Activated CD4-positive, alpha-beta T cell treated with anti-CD3 and anti-CD28 coated beads for 4 hours (primary cell): ENCODE measurements at regions not wholly inside any gene's neighbourhood (a gene's known extent, or its start where the extent isn't known, plus 50 kb on each side); places are given as distances from the start of the nearest gene placed in this dataset.
"Not testable (repeated sequence)": the region's sequence is repeated elsewhere in the genome, so short reads cannot be mapped to it uniquely, and the experiment has no call there.

Experiments used
- DNase-seq, 2 donors: peaks; one replicate each; pipeline ENCODE4 v3.0.0-alpha.2; 2020

- no peak for DNase-seq
These were observed 159.8 kb downstream of the SLITRK1 start for GRCh38 chr13:83722443-83722842.

GRCh38 chr13:83716121-83716520, 166.2 kb downstream of the SLITRK1 start:
- DNase-seq: no peak

DNA sequence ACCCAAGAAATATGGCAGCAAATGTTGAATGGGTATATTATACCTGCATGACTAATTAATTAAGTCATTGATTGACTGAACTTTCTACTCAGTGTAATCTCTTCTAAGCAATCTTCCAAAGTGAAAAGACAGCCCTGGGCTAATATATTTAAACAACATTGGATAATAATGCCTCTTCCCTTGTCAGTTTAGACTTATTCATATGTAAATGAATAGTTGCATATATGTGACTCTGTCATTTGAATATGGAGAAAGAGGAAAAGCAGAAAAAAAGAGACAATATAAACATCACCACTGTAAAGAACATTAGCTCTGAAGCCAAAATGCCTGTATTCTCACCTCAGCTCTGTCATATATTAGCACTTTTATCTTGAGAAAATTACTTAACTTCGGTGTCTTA, 168.0 kb downstream of the SLITRK1 start:
- no peak for DNase-seq

DNA sequence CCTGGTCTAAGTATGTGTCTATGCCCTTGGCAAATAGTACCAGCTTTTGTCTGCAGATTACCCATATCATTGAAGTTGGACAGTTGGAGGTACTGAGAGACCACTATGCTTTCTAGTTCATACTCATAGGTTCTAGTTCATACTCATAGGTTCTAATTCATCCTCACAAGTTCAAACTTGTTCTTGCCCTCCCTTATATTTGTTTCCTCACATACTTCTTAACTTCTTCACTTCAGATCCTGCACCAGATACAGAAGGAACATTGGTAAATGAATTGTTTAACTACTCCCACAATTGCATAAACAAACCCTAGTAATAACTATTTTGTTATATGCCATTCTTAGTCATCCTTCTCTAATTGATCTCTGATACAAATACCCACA, 172.2 kb downstream of the SLITRK1 start:
- DNase-seq: no peak

DNA sequence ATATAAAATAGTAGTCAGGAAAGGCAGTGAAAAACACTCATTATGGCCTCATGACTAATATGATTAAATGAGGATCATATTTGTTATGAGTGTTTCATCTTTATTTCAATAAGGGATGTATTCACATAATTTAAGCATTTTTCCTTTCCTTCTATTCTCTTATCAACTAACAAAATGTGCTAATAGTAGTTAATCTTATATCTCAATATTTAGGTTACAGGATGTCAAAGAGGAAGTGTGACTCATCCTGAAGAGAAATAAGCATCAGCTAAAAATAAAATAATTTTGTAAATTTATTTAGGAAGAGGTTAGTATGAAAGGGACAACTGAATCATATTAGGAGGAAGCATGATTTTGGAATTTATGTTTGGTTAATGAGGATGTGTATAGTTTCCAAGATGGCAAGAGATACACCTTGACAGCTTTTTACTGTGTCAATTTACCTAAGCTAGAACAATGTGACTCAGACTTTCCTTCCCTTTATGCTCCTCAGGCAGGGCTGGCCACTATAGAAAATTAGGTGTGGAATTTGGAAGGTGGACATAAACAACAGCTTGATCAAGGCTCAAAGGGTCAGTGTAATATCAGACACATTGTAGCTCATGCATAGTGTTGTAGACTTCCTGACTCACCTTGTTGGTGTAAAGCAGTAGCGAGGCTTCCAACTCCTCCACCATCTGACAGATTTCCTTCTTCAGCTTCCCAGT, 172.7 kb downstream of the SLITRK1 start:
- no peak for DNase-seq

- DNase-seq: no peak
These were observed 180.3 kb downstream of the SLITRK1 start for GRCh38 chr13:83702021-83702420.

DNA sequence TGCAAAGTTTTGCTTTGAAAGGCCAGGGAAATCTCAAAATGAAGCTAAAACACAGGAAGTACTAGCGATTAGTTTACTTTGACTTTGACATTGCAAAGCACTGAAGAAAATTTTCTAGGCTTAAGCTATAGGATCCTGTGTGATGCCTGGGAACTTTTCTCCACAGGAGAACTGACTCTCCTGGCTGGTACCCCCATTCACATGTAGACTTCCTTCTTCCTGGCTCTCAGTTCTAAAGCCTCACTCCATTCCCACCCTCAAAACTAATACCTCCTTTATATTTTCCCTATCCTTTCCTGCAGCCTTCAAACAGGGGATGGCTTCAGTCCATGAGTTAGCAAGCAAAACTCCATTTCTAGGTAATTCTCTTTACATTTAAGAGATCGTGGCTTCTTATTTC, 189.5 kb downstream of the SLITRK1 start:
- no peak for DNase-seq

DNA sequence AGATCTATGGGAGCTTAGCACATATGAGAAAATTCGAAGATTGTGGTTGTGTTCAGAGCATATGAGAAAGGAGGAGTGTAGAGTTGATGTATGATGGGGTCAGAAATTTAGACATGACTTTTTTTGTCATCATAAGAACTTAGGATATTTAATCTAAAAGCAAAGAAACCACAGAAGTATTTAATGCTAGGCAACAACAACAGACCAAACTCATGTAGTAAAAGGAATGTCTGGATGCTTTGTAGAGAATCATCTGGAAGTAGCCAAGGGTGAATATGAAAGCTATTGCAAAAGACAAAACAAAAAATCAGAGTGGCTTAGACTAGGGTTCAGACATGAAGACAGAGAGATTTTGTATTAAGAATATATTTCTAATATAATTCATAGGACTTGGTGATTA, 190.3 kb downstream of the SLITRK1 start:
- no peak for DNase-seq

DNA sequence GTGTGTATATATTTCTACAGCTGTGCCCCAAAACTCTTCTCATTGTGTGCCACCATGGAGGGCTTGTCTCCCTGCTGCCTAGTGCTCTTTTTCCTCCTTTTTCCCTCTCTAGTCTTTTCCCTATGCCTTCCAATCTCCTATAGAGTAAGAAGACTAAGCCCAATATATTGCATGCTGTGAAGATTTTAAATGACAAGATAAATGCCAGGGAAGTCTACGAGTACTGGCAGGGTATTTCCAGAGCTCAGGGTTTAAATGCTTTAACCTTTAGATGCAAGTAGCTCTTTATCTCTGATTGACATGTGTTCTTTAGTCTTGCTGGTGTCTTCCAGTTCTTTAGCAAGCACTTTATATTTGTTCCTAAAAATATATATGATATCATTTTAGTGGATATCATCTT, 200.7 kb downstream of the SLITRK1 start:
- no peak for DNase-seq

DNA sequence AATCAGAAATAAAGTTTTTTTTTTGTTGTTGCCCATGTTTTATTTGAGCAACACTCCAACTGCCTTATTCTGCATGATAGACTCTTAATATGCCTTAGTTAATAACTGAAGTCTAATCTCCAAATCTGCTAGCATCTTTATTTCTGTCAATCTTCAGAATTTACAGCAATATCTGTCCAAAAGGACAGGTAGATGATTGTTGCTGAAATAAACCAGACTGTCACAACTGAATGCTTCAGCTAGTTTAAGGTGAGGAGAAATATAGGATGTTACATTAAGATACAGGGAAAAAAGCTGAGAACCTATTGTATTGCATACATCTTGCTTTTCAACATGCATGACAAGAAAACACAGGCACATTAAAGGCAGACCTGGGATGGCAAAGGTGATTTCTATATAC, 204.3 kb downstream of the SLITRK1 start:
- DNase-seq: no peak

DNA sequence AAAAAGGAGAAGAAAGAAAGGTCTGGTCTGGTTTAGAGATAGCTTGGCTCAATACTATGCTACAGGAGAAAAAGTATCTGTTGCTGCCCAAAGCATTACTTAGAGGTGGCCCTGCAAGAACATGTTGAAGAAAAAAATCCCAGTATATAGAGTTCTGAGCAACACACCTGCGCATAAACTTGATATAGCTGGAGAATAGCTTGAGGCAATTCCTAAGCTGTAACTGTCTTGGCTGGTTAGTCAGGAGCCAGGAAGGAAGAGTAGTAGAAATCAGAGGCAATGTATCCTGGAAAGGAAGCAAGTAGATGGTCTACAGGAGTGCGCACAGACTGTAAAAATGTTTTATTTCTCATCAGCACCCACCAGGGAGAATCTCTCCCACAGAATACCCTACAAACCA, 209.7 kb downstream of the SLITRK1 start:
- no peak for DNase-seq

DNA sequence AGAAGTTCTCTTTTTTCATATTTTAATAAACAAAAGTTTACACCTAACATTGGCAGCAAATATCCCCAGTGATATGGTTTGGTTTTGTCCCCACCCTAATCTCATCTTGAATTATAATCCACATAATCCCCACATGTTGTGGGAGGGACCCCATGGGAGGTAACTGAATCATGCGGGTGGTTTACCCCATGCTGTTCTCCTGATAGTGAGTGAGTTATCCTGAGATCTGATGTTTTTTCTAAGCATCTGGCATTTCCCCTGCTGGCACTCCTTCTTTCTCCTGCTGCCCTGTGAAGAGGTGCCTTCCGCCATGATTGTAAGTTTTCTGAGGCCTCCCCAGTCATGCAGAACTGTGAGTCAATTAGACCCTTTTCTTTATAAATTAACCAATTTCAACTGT, 214.7 kb downstream of the SLITRK1 start:
- DNase-seq: no peak

- no peak for DNase-seq
These were observed 216.1 kb downstream of the SLITRK1 start for GRCh38 chr13:83666141-83666540.

GRCh38 chr13:83657281-83657680, 225.0 kb downstream of the SLITRK1 start:
- DNase-seq: no peak

DNA sequence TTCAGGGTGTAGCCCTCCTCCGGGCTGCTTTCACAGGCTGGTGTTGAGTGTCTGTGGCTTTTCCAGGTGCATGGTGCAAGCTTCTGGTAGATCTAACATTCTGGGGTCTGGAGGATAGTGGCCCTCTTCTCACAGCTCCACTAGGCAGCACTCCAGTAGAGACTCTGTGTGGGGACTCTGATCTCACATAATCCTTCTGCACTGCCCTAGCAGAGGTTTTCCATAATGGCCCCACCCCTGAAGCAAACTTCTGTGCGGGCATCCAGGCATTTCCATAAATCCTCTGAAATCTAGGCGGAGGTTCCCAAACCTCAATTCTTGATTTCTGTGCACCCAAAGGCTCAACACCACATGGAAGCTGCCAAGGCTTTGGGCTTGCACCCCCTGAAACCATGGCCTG, 239.7 kb downstream of the SLITRK1 start:
- DNase-seq: not testable (repeated sequence)

DNA sequence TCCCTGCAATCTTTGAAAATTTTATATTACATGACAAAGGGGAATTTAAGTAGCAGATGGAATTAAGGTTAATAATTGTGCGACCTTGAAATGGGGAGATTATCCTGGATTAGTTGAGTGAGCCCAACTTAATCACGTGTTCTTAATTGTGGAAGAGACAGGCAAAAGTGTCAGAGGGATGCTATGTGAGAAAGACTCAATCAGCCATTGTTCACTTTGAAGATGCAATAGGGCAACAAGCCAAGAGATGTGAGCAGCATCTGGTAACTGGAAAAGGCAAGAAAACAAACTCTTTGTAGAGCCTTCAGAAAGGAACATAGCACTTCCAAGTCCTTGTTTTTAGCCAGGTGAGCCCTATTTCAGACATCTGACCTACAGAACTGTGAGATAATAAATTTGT, 247.7 kb downstream of the SLITRK1 start:
- no peak for DNase-seq

GRCh38 chr13:83633746-83634145, 248.5 kb downstream of the SLITRK1 start:
- no peak for DNase-seq

DNA sequence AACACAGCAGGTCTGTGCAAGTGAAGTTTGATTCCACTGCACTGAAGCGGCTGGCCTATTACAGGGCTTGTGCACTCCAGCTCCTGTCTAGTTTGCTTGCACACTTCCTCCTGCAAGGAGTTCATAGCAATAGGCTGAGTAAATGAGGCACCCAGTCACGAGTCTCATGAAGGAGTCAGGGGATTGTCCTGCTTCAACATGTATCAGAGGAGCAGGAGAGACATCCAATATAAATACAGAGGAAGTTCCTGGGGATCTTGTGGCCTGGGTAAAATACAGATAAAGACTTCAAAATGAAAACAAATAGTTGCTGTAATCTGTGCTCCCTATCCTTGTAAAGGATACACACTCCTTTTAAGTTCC, 259.9 kb downstream of the SLITRK1 start:
- no peak for DNase-seq

DNA sequence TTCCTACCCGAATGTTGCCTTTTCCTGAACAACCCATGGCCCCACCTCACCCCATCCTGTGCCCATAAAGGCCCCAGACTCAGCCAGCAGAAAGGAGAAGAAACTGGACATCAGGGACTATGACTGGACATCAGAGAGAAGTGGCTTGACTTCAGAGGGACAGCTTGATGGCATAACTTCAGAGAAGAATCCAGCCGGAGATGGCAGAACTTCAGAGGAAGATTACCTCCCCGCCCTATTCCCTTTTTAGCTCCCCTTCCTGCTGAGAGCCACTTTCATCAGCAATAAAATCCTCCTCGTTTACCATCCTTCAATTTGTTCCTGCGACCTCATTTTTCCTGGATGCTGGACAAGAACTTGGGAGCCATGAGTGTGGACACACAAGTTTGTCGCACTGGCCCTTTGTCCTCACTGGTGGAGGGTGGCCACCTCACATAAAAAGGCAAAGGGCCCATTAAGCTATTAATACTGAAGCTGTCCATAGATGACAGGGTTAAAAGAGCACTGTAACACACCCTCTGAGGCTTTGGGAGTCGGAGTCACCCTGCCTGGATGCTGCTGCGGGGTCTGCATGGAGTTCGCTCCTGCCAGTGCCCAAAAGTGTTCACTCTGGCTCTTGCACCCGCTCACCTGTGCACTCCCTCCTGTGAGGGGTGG, 260.4 kb downstream of the SLITRK1 start:
- DNase-seq: no peak

- no peak for DNase-seq
These were observed 261.6 kb downstream of the SLITRK1 start for GRCh38 chr13:83620530-83621220.

- DNase-seq: no peak
These were observed 263.3 kb downstream of the SLITRK1 start for GRCh38 chr13:83618966-83619365.

- no peak for DNase-seq
These were observed 268.8 kb downstream of the SLITRK1 start for GRCh38 chr13:83613524-83613923.

GRCh38 chr13:83601539-83601938, 280.7 kb downstream of the SLITRK1 start:
- no peak for DNase-seq

GRCh38 chr13:83592095-83592494, 290.2 kb downstream of the SLITRK1 start:
- DNase-seq: no peak
